Astrocyte (in vitro differentiated cells and primary cell): ENCODE measurements at regions not wholly inside any gene's neighbourhood (a gene's known extent, or its start where the extent isn't known, plus 50 kb on each side); places are given as distances from the start of the nearest gene placed in this dataset.
"Not testable (repeated sequence)": the region's sequence is repeated elsewhere in the genome, so short reads cannot be mapped to it uniquely, and the experiment has no call there.

Experiments used
- DNase-seq: peaks from one replicate; pipeline ENCODE4 v3.0.0-alpha.2; 2010; ENCODE audit warnings: low read depth
- FAIRE-seq: peaks from 2 replicates; lab custom pipeline; 2011; peaks lifted over from hg19 to GRCh38; lab: Jason Lieb, UNC
- H2AFZ ChIP-seq: 2 replicates; pipeline ENCODE4 v1.6.0; 2012; ENCODE audit warnings: low read depth, low read length, inconsistent platforms
- H3K27ac ChIP-seq: 2 replicates; pipeline ENCODE4 v1.5.1; 2011; ENCODE audit warnings: low read depth, low read length, inconsistent platforms
- H3K27me3 ChIP-seq: 2 replicates; pipeline ENCODE4 v1.6.0; 2011; ENCODE audit warnings: low read length, inconsistent platforms; ENCODE audit not compliant: insufficient read depth
- H3K36me3 ChIP-seq: 2 replicates; pipeline ENCODE4 v1.5.1; 2011; ENCODE audit warnings: low read length, inconsistent platforms; ENCODE audit not compliant: insufficient read depth
- H3K4me1 ChIP-seq: 2 replicates; pipeline ENCODE4 v1.5.1; 2011; ENCODE audit warnings: low read length, inconsistent platforms; ENCODE audit not compliant: insufficient read depth
- H3K4me2 ChIP-seq: 2 replicates; pipeline ENCODE4 v1.6.0; 2012; ENCODE audit warnings: low read length, inconsistent platforms
- H3K4me3 ChIP-seq: 2 replicates; pipeline ENCODE4 v1.5.1; 2011; ENCODE audit warnings: low read depth, mild to moderate bottlenecking, low read length, inconsistent platforms; ENCODE audit not compliant: insufficient read depth
- H3K79me2 ChIP-seq: 2 replicates; pipeline ENCODE4 v1.6.0; 2012; ENCODE audit warnings: mild to moderate bottlenecking, low read length, inconsistent platforms; ENCODE audit not compliant: insufficient read depth
- H3K9ac ChIP-seq: 2 replicates; pipeline ENCODE4 v1.6.0; 2012; ENCODE audit warnings: mild to moderate bottlenecking, low read length, inconsistent platforms
- H3K9me3 ChIP-seq: 2 replicates; pipeline ENCODE4 v1.5.1; 2012; ENCODE audit warnings: low read depth, mild to moderate bottlenecking, low read length, inconsistent platforms; ENCODE audit not compliant: insufficient read depth
- H4K20me1 ChIP-seq: 2 replicates; pipeline ENCODE4 v1.6.0; 2012; ENCODE audit warnings: low read length, inconsistent platforms; ENCODE audit not compliant: insufficient read depth
- H3K27ac Mint-ChIP-seq: one replicate; pipeline ENCODE4 v1.8.0; 2021; ENCODE audit warnings: mild to moderate bottlenecking, mixed read lengths; ENCODE audit not compliant: unreplicated experiment
- H3K27me3 Mint-ChIP-seq: one replicate; pipeline ENCODE4 v1.8.0; 2021; ENCODE audit warnings: low read depth, mixed read lengths; ENCODE audit not compliant: unreplicated experiment
- H3K36me3 Mint-ChIP-seq: one replicate; pipeline ENCODE4 v1.8.0; 2021; ENCODE audit warnings: low read depth, mixed read lengths; ENCODE audit not compliant: unreplicated experiment
- H3K4me1 Mint-ChIP-seq: one replicate; pipeline ENCODE4 v1.8.0; 2021; ENCODE audit warnings: low read depth, mixed read lengths; ENCODE audit not compliant: unreplicated experiment
- H3K4me3 Mint-ChIP-seq: one replicate; pipeline ENCODE4 v1.8.0; 2021; ENCODE audit warnings: mild to moderate bottlenecking, moderate library complexity, mixed read lengths; ENCODE audit not compliant: unreplicated experiment
- H3K9me3 Mint-ChIP-seq: one replicate; pipeline ENCODE4 v1.8.0; 2021; ENCODE audit warnings: mild to moderate bottlenecking, mixed read lengths; ENCODE audit not compliant: unreplicated experiment
- EZH2 ChIP-seq: IDR thresholded peaks from 2 replicates; pipeline ENCODE4 v1.6.1; 2012; ENCODE audit warnings: mild to moderate bottlenecking, low read length, inconsistent platforms; ENCODE audit not compliant: insufficient read depth
- TF ChIP-seq, protein P1 (sequence below): IDR thresholded peaks from 2 replicates; pipeline ENCODE4 v1.5.1; 2011; ENCODE audit warnings: low read depth, mild to moderate bottlenecking, inconsistent platforms, low read length, moderate library complexity; ENCODE audit not compliant: insufficient read depth

DNA sequence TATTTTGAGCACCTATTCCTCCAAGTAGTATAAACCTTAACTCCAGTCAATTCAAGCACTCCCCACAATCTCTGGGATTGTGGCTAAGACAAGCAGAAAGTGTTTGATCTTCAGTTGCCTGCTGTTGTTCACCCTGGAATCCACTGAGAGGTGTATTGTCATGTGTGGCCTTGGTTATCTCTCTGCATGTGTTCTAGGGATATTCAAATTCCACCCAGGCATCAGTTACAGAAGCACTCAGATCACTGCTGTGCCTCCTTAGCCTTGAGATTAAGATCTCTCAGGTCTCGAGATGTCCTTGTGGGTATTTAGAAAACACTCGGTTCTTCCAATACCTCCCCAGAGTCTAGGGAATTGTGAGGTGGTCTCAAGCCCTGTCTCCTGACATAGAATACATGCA, 213.3 kb downstream of the SMARCA1 start:
- DNase-seq (no peak), FAIRE-seq (peak; percentile 37)
- no peaks in the 10 kb centered on the region for H3K27me3 Mint-ChIP-seq
- Histone ChIP-seq H4K20me1 (no peaks in the 10 kb centered on the region), H3K4me1 (no peaks in the 10 kb centered on the region), H3K4me3 (no peak overlapping the region), H2AFZ (no peak overlapping the region), H3K36me3 (no peaks in the 10 kb centered on the region), H3K9me3 (no peaks in the 10 kb centered on the region), H3K9ac (no peak overlapping the region), H3K27ac (no peak overlapping the region), H3K79me2 (no peaks in the 10 kb centered on the region), H3K4me2 (no peak overlapping the region), H3K27me3 (no peaks in the 10 kb centered on the region)
- no peak overlapping the region for H3K4me3 Mint-ChIP-seq
- H3K36me3 Mint-ChIP-seq, result peaks cover 6% of the 10 kb centered on the region
- no peak for TF ChIP-seq EZH2
- TF ChIP-seq, protein P1, sequence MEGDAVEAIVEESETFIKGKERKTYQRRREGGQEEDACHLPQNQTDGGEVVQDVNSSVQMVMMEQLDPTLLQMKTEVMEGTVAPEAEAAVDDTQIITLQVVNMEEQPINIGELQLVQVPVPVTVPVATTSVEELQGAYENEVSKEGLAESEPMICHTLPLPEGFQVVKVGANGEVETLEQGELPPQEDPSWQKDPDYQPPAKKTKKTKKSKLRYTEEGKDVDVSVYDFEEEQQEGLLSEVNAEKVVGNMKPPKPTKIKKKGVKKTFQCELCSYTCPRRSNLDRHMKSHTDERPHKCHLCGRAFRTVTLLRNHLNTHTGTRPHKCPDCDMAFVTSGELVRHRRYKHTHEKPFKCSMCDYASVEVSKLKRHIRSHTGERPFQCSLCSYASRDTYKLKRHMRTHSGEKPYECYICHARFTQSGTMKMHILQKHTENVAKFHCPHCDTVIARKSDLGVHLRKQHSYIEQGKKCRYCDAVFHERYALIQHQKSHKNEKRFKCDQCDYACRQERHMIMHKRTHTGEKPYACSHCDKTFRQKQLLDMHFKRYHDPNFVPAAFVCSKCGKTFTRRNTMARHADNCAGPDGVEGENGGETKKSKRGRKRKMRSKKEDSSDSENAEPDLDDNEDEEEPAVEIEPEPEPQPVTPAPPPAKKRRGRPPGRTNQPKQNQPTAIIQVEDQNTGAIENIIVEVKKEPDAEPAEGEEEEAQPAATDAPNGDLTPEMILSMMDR, result no peak
- no peaks in the 10 kb centered on the region for H3K4me1 Mint-ChIP-seq
- no peak overlapping the region for H3K27ac Mint-ChIP-seq
- peaks cover 1% of the 10 kb centered on the region for H3K9me3 Mint-ChIP-seq

DNA sequence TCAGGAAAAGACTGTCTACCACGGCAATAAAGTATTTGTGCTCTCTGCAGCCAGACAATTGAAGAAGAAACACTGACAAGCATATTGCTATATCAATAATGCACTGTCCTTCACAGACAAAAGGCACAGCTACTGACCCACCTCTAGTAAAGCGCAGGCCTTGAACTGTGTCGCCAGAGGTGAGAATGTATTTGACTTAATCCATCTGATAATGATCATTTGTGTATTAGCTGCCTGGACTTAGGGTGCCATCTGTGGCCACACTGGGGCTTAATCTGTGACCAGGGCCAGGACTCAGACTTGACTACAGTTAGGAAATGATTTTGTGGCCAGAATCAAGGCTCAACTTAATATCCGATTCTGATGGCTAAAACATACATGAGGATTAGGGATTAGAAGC, 260.4 kb downstream of the SMARCA1 start:
- H3K9me3 Mint-ChIP-seq, result no peaks in the 10 kb centered on the region
- Histone ChIP-seq H3K9ac (no peak overlapping the region), H3K4me2 (no peak overlapping the region), H4K20me1 (no peaks in the 10 kb centered on the region), H3K9me3 (no peaks in the 10 kb centered on the region), H3K27ac (no peak overlapping the region), H2AFZ (no peak overlapping the region), H3K27me3 (no peaks in the 10 kb centered on the region), H3K4me1 (no peaks in the 10 kb centered on the region), H3K4me3 (no peak overlapping the region), H3K79me2 (no peaks in the 10 kb centered on the region), H3K36me3 (no peaks in the 10 kb centered on the region)
- H3K27me3 Mint-ChIP-seq, result no peaks in the 10 kb centered on the region
- H3K4me3 Mint-ChIP-seq, result no peak overlapping the region
- H3K4me1 Mint-ChIP-seq, result no peaks in the 10 kb centered on the region
- DNase-seq (no peak), FAIRE-seq (no peak)
- no peaks in the 10 kb centered on the region for H3K36me3 Mint-ChIP-seq
- no peak for TF ChIP-seq EZH2
- H3K27ac Mint-ChIP-seq, result no peak overlapping the region

DNA sequence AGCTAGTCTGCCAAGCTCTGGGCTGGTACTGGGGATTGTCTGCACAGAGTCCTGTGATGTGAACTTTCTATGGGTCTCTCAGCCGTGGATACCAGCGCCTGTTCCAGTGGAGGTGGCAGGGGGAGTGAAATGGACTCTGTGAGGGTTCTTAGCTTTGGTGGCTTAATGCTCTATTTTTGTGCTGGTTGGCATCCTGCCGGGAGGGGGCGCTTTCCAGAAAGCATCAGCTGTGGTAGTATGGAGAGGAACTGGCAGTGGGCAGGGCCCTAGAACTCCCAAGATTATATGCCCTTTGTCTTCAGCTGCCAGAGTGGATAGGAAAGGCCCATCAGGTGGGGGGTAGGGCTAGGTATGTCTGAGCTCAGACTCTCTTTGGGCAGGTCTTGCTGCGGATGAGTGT, 267.8 kb downstream of the SMARCA1 start:
- not testable (repeated sequence) for H3K9ac ChIP-seq, H3K4me1 ChIP-seq, H3K9me3 Mint-ChIP-seq, H3K4me3 Mint-ChIP-seq, H3K9me3 ChIP-seq, H4K20me1 ChIP-seq, H3K4me1 Mint-ChIP-seq, H3K79me2 ChIP-seq, FAIRE-seq, H3K36me3 Mint-ChIP-seq, H3K27me3 ChIP-seq, H3K27me3 Mint-ChIP-seq, H2AFZ ChIP-seq, H3K36me3 ChIP-seq, H3K27ac ChIP-seq, H3K4me2 ChIP-seq, H3K4me3 ChIP-seq, H3K27ac Mint-ChIP-seq, DNase-seq

DNA sequence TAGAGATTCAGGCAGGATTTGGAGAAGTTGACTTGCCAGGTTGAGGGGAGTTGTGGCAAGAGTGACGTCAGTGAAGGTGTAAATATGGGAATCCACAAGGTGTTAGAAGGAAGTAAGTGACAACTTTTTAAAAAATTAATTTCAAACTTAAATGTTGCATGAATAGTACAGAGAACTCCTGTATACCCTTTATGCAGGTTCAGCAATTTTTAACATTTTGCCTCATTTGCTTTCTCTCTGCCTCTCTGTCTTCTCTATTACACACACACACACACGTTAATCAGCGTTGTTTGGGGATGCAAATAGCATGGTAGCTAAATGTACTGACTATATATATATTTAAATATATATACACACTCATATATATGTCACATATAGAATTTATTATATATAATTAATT, 273.7 kb downstream of the SMARCA1 start:
- Mint-ChIP-seq H3K27me3 (no peaks in the 10 kb centered on the region), H3K36me3 (no peaks in the 10 kb centered on the region), H3K4me1 (no peaks in the 10 kb centered on the region), H3K4me3 (no peak overlapping the region), H3K9me3 (peaks cover 2% of the 10 kb centered on the region), H3K27ac (no peak overlapping the region)
- Histone ChIP-seq H3K4me3 (no peak overlapping the region), H3K27me3 (no peaks in the 10 kb centered on the region), H3K9ac (no peak overlapping the region), H3K27ac (no peak overlapping the region), H2AFZ (no peak overlapping the region), H3K4me1 (no peaks in the 10 kb centered on the region), H3K36me3 (no peaks in the 10 kb centered on the region), H3K4me2 (no peak overlapping the region), H3K9me3 (no peaks in the 10 kb centered on the region), H4K20me1 (no peaks in the 10 kb centered on the region), H3K79me2 (no peaks in the 10 kb centered on the region)
- no peak for FAIRE-seq
- no peak for DNase-seq
- TF ChIP-seq, protein P1, result no peak
- no peak for TF ChIP-seq EZH2
